HG02973 (cell line): ENCODE measurements at regions not wholly inside any gene's neighbourhood (a gene's known extent, or its start where the extent isn't known, plus 50 kb on each side); places are given as distances from the start of the nearest gene placed in this dataset.

Experiments
- ATAC-seq: cut with Tn5 transposase; IDR thresholded peaks from one replicate; pipeline ENCODE4 v1.9.1; 2021; ENCODE audit warnings: moderate library complexity; ENCODE audit not compliant: unreplicated experiment

DNA sequence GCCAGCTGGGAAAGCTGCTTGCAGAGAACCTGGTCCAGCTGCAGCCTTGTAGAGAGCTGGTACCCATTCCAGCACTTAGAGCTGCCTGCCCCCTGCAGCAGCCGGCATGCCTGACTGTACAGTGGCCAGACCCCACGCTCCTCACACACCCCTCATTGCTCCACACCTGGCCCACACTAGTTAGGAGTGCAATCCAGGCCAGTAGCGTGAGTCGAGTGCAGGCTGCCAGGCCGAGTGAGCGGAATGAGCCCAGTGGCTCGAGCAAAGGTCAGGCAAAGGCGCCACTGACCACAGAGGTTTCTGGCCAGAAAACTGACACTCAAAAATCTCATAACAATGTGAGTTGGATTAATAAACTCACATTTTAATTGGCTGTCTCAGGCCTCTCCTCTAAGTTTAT lies 921.7 kb upstream of the KCND2 start:
- no peak for ATAC-seq

DNA sequence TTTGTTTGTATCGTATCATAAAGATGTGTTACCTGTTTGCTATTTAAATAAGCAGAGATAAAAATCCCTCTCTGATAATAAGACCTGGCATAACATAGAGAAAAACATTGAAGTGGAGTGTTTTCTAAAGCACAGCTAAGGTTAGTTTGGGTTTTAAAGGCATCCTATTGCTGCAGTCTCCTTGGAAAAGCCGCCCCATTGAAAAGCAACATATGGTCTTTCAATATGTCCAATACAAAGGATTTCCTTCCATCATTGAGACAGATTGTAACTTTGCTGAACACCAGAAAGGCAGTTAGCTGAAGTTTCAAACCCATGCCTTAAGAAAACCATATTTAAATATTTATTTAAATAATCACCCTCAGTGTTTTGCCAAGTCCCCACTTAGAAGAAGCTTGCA lies 898.5 kb upstream of the KCND2 start:
- ATAC-seq = no peak

DNA sequence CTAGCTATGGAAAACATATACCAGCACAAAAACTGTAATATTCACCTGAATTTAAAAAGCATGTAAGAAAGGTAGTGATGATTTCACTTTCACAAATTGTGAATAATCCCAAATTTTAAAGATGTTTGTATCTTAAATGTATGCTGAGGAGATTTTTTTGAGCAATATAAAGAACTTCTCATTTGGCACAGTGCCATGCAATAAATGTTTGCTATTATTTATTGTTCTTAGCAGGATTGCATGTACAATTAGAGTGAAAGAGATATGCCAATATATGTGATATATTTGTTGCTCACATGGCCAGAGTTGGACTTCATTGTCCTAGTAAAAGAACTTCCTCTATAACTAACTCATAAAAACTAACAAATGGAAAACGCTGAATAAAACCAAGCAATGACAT lies 895.1 kb upstream of the KCND2 start:
- ATAC-seq = no peak

DNA sequence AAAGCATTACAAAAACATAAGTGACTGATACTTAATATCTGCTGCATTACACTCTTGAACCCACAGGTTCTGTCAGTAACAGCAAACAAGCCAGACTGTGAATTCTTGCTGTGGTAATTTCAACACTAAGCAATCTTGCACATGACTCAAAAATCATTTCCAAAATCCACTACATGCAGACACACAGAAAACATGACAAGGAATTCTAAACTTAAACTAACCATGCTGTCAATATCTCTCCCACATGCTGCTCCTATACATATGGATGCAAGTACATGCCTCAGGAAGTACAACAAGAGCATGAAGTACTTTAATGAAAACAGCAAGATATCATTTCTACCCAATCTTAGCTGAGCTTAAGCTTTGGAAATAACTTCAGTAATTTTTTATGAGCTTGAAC lies 890.2 kb upstream of the KCND2 start:
- ATAC-seq = no peak

DNA sequence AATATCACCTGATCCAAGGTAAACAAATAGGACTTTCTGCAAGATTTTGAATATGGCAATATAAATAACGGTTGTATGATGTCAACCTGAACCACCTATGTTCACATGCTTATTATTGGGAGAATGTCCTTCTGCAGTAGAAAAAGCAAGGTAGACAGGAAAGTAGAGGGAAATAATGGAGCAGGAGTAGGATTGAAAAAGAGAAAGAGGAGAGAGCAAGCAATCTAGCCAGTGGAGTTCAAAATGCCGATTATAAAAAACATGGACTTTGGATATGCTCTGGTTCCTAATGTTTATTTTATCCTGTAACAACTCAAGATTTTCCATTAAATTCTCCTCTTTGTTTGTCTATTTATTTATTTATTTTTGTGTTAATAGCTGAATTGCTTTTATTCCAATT lies 878.0 kb upstream of the KCND2 start:
- no peak for ATAC-seq

DNA sequence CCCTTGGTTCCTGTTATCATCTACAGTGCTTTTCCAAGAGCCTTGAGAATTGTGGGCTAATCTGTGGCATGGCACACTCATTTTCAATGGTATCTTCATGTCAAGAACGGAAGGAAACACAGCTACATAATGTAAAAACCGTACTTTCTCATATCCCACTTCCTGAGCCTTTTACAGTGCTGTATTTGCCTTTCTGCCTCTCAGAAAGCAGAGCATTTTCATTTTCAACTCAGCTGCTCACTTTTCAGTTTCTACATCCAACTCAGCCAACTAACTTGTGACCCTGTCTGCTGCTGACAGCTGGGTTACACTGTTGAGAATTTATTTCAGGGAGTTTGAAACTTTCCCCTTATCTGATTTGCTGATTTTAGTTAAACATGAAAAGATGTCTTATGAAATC lies 875.8 kb upstream of the KCND2 start:
- peak; percentile 94 for ATAC-seq

DNA sequence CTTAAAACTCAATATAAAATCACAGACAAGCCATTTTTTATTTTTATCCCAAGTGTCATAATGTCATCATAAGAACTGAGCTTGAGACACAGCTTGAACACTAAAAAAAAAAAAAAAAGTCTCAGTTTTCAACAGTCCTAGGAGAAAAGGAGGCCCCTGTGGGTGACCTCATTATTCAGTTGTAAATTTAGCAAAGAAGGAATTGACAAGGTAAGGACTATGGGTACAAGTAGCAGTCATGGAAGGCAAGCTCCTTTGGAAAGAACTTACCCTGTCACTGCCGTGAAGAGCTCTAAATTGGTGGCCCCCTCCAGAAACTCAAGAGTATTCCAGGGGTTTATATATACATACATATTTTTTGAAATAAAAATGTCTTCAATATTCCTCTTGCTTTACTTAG lies 864.4 kb upstream of the KCND2 start:
- ATAC-seq = no peak

DNA sequence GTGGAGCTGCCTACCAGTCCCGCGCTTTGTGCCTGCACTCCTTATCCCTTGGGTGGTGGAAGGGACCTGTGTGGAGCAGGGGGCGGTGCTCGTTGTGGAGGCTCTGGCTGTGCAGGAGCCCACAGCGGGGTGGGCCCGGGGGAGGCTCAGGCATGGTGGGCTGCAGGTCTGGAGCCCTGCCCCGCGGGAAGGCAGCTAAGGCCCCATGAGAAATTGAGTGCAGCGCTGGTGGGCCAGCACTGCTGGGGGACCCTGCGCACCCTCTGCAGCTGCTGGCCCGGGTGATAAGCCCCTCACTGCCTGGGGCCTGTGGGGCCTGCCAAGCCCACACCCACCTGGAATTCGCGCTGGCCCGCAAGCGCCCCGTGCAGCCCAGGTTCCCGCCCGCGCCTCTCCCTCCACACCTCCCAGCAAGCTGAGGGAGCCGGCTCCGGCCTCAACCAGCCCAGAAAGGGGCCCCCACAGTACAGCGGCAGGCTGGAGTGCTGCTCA lies 859.6 kb upstream of the KCND2 start:
- ATAC-seq = no peak

DNA sequence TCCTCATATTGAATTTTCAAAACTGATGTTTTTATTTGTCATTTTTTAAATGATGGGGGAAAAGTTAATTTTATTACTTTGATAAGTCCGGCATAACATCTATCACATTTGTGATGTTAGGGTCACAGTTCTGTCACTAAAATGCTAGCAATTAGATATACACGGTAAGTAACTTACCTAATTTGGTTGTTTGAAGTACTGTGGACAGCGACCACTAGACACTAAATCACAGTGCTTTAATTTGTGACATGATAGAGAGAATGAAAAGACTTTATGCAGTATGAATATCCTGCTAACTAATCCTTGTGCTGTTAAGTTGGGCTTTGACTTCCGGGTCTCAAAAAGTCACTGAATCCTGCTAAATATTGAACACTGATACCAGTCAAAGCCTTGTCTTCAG lies 857.3 kb upstream of the KCND2 start:
- no peak for ATAC-seq

DNA sequence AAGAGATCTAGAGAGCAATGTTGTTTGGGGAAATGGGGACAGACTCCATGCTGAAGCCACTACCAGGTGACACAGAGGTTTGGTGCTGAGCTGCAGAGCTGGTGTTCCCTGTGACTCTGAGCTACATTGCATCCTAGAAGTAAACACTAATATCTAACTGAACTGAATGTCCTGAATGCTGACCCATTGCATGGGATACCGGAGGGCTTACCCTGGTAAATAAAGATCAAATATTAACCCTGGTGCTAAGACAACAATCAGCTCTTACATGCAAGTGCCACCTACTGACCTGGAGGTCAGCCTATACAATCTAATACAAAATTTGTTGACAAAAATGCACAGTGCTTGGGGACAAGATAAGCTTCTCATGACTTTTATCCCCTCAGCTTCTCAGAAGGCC lies 851.3 kb upstream of the KCND2 start:
- no peak for ATAC-seq

DNA sequence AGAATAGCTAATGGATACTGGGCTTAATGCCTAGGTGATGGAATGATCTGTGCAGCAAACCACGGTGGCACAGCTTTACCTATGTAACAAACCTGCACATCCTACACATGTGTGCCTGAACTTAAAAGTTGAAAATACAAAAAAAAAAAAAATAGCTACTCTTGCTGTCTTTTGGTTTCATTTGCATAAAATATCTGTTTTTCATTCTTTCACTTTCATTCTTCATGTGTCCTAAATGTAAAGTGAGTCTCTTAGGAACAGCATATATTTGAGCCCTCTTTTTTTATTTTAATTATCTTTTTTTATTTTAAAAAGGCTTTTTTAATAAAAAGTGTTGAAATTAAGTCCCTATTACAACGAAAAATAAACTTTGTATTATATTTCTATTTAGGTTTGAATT lies 836.1 kb upstream of the KCND2 start:
- no peak for ATAC-seq

DNA sequence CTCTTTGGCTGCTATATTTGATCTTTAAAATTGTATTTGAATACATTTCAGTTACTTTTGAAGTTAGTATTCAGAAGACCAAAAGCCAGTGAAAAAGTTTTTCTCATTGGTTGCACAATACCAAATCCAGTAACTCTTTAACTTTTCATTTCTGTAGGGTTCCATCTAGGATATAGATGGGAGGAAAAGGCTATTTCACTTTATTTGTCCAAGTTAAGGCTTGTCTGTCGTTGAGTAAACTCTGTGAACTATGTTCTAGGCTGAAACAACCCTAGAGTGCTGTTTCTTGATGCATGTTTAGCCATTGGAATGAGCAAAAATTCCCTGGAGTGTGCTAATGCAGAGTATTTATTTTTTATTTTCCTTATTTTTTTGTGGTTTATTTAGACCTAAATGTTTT lies 834.7 kb upstream of the KCND2 start:
- no peak for ATAC-seq

DNA sequence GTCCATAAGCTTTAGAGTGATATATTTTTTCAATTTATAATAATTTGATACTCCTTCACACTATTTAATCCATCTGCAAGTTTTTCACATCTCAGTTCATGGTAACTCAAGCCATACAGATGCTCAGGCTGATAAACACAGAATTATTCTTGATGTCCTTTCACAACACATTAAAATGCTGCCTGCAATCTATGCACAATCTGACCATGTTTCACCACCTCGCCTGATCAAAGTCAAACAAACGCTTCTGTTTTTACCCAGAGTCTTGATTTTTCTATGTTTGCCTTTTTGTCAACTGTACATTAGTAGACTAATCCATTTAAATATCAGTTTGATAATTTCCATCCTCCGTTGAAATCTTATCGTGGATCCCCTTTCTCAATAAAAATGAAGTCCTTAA lies 833.8 kb upstream of the KCND2 start:
- ATAC-seq = no peak

DNA sequence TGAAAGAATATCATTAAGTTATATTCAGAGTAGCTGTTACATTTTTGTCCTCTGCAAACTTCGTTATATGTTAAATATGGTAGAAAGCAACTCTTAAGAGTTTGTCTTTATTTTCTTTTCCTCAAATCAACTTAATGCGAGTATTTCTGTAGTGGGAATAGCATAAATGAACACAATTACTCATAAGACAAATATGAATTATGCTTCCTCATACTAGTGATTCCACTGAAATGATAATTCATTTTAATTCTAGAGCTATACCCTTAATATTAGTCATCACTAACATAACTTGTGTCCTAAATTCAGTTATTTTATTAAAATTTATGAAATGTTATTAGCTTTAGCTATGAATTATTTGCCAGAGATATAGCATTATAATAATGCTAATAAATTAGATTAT lies 820.6 kb upstream of the KCND2 start:
- ATAC-seq = no peak

DNA sequence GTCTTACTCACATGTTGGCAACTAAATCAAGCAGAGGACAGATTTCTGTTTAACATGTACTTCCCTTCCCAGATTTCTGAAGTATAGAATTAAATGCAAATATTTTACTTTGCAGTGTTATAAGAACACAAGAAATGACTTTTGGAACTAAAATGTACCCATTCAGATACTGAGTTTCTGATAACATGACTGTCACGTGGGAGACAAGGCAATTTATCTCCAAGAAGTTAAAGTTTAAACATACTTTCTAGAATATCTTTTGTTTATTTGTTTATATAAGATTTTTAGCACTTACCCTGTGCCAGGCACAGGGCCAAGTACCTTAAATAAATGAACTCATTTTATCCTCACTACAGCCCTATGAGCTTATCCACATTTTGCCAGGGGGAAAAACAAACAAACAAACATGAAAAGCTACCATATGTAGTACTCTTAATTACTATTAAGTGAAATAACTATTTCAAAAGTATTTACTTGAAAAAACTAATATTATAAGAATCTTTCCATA lies 807.1 kb upstream of the KCND2 start:
- ATAC-seq = no peak

DNA sequence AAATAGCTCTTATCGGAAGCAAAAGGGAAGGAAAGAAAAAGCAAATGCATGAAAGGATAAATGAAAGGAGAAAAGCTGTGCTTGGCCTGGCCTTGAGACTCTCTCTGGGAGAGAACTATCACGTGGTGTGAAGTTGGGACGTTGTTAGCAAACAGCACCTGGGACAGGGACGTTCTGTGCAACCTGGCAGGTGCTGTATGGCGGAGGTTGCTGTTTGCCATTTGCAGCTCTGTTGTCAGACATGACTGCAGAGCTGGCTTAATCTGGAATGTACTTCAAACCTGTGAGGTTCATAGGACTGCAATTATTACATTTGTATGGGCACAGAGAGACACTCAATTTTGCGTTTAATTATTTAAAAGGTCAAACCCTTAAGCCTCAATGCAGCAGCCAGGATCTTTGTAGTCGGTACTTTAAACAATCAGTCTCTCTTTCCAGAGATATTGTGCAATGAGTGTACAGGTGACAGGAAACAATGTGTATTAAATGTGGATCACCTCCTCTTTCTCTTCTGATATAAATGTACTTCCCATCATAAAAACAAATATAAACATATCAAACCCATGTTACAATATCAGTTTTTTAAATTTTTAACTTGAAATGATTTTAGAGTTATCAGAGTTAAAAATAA lies 800.5 kb upstream of the KCND2 start:
- ATAC-seq = no peak

DNA sequence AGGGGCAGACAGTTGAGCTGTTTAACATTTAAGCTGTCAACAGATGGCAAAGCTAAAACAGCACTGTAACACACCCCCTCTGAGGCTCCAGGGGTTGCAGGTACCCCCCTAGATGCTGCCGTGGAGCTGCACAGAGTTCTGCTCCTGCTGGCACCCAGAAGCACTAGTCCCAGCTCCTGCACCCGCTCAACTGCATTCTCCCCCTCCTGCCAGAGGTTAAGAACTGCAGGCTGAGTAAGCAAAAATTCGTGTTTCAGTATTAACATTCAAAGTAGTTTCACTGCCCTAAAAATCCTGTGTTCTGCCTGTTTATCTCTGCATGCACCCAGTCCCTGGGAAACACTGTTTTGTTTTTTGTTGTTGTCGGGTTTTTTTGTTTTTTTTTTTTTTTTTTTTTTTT lies 790.8 kb upstream of the KCND2 start:
- ATAC-seq = peak; percentile 99

DNA sequence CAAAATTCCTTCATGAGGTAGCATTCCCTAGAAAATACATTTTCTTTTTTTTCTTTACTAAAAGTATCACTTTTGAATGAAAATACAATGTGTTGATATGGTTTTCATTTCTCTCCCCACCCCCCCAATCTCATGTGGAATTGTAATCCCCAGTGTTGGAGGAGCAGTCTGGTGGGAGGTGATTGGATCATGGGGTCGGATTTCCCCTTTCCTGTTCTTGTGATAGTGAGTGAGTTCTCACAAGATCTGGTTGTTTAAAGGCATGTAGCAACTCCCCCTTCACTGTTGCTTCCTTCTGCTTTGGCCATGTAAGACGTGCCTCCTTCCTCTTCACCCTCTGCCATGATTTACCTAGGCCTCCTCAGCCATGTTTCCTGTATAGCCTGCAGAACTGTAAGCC lies 790.3 kb upstream of the KCND2 start:
- no peak for ATAC-seq

DNA sequence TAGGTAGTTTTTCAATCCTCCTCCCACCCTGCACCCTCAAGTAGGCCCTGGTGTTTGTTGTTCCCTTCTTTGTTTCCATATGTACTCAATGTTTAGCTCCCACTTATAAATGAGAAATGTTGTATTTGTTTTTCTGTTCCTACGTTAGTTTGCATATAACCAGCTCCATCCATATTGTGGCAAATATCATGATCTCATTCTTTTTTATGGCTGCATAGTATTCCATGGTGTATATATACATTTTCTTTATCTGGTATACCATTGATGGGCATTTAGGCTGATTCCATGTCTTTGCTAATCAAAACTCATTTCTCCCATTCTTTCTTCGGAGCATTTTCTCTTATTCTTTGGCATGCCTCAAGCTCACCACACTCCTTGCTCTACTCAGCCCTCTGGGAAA lies 789.6 kb upstream of the KCND2 start:
- ATAC-seq = no peak

DNA sequence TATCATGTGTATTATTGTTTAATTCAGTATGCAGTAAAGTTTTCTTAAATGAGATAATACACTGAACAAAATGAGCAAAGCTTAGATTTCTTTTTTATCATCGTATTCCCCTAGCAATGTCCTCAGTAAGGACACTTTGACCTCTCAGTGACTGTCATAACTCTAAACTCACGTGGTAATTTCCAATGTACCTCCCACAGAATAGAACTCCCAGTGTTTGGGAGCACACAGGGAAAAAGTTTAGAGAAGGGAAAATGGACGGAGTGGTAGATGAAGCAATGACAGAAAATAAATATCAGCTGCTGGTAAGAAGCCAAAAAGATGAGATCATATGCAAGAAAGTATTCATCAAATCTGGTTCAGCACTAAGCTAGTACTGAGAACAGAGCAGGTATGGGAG lies 758.6 kb upstream of the KCND2 start:
- no peak for ATAC-seq

DNA sequence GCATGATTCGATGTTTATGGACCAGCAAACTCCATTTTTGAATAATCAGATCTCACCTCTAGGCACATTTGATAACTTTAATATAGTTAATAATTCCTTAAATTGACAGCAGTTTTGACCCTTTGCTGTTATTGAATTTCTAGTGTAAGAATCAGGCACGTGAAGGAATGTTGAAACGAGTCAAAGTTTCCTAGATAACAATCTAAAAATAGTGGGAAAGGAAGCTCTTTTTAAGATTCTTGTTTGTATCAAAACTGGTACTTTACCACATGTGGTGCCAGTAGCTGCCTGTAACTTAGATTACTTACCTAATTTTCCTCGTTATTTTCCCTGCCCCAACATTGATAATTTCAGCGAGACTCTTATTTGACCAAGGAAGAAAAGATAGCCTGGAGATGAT lies 757.8 kb upstream of the KCND2 start:
- ATAC-seq = no peak

DNA sequence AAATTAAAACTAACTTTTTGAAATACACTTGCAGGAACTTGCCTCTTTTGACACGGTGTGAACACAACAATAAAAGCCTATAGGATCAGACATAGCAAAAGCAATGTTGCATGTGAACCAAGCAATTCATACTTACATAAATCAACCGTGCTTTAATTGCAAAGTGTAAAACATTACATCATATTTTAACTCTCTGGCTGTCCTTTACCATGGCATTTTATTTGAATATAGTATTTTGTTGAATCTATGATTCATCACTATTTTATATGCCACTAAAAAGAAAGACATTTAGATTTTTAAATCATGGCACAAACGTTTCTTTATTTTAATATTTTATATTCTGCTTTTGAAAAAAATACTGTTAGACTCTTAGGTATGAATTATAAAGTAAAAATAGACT lies 757.0 kb upstream of the KCND2 start:
- ATAC-seq = no peak

DNA sequence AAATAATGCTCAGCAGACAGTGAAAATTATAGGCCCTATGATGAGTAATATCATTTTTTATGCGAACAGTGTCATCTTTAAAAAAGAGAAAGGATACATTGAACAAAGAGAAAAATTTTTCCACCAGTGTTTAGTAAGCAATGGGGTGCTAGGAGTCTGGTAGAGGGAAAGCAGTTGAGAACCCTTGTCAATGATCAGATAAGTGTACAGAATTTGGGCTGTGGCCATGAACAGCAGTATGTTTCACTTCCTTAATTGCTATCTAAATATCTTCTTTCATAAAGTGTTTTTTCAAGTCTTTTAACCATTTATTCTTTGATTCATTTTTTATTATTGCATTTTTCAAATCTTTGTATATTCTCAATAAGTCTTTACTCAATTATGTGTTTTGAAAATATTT lies 750.7 kb upstream of the KCND2 start:
- no peak for ATAC-seq
